Activated T-cell treated with anti-CD3 and anti-CD28 coated beads, Interleukin-2, amount 50 U/mL, for 4 hours (primary cell): ENCODE measurements at regions not wholly inside any gene's neighbourhood (a gene's known extent, or its start where the extent isn't known, plus 50 kb on each side); places are given as distances from the start of the nearest gene placed in this dataset.

Experiments
- ATAC-seq, 2 donors: fragments of 200-7000 bp; cut with Tn5 transposase; one replicate each; pipeline ENCODE4 v1.10.0; 2021
- DNase-seq: peaks from one replicate; pipeline ENCODE4 v3.0.0-alpha.2; 2020
- H3K27me3 Mint-ChIP-seq: one replicate; pipeline ENCODE4 v1.8.0; 2021; ENCODE audit warnings: low read depth, mixed read lengths
- H3K36me3 Mint-ChIP-seq: one replicate; pipeline ENCODE4 v1.8.0; 2022; ENCODE audit warnings: mixed read lengths; ENCODE audit not compliant: insufficient read depth
- H3K4me1 Mint-ChIP-seq: one replicate; pipeline ENCODE4 v1.8.0; 2021; ENCODE audit warnings: low read depth, mixed read lengths
- H3K4me3 Mint-ChIP-seq: one replicate; pipeline ENCODE4 v1.8.0; 2021; ENCODE audit warnings: mild to moderate bottlenecking, moderate library complexity, mixed read lengths
- H3K9me3 Mint-ChIP-seq: one replicate; pipeline ENCODE4 v1.8.0; 2021; ENCODE audit warnings: mixed read lengths

GRCh38 chr13:57946361-57946760 lies 314.8 kb downstream of the PCDH17 start:
- H3K4me3 Mint-ChIP-seq: no peak overlapping the region
- peaks cover 14% of the 10 kb centered on the region for H3K9me3 Mint-ChIP-seq
- no peaks in the 10 kb centered on the region for H3K27me3 Mint-ChIP-seq

GRCh38 chr13:57948884-57949283 lies 317.3 kb downstream of the PCDH17 start:
- H3K27me3 Mint-ChIP-seq: no peaks in the 10 kb centered on the region
- H3K4me3 Mint-ChIP-seq: no peak overlapping the region
- no peak for ATAC-seq
- peaks cover 17% of the 10 kb centered on the region for H3K9me3 Mint-ChIP-seq
- no peaks in the 10 kb centered on the region for H3K36me3 Mint-ChIP-seq
- no peaks in the 10 kb centered on the region for H3K4me1 Mint-ChIP-seq
- DNase-seq: no peak

More at GRCh38 chr13:57946361-57946760, 314.8 kb downstream of the PCDH17 start:
- ATAC-seq: no peak
- H3K4me1 Mint-ChIP-seq: no peaks in the 10 kb centered on the region
- no peaks in the 10 kb centered on the region for H3K36me3 Mint-ChIP-seq
- DNase-seq: no peak

GRCh38 chr13:57969951-57970350 lies 338.4 kb downstream of the PCDH17 start:
- no peak for ATAC-seq
- peaks cover 27% of the 10 kb centered on the region for H3K9me3 Mint-ChIP-seq
- H3K27me3 Mint-ChIP-seq: no peaks in the 10 kb centered on the region
- DNase-seq: no peak
- no peaks in the 10 kb centered on the region for H3K4me1 Mint-ChIP-seq
- no peak overlapping the region for H3K4me3 Mint-ChIP-seq
- H3K36me3 Mint-ChIP-seq: no peaks in the 10 kb centered on the region

GRCh38 chr13:57970404-57970803 lies 338.9 kb downstream of the PCDH17 start:
- DNase-seq (no peak), ATAC-seq (no peak)
- Mint-ChIP-seq H3K4me3 (no peak overlapping the region), H3K36me3 (no peaks in the 10 kb centered on the region), H3K27me3 (no peaks in the 10 kb centered on the region), H3K9me3 (peaks cover 27% of the 10 kb centered on the region), H3K4me1 (no peaks in the 10 kb centered on the region)

GRCh38 chr13:57982782-57983181 lies 351.2 kb downstream of the PCDH17 start:
- H3K27me3 Mint-ChIP-seq: no peaks in the 10 kb centered on the region
- ATAC-seq (no peak), DNase-seq (no peak)
- H3K9me3 Mint-ChIP-seq: peaks cover 20% of the 10 kb centered on the region
- H3K4me3 Mint-ChIP-seq: no peak overlapping the region
- H3K4me1 Mint-ChIP-seq: no peaks in the 10 kb centered on the region
- no peaks in the 10 kb centered on the region for H3K36me3 Mint-ChIP-seq

GRCh38 chr13:57988276-57988675 lies 356.7 kb downstream of the PCDH17 start:
- peaks cover 20% of the 10 kb centered on the region for H3K9me3 Mint-ChIP-seq

GRCh38 chr13:57991041-57991440 lies 359.5 kb downstream of the PCDH17 start:
- Mint-ChIP-seq H3K4me3 (no peak overlapping the region), H3K9me3 (peaks cover 15% of the 10 kb centered on the region), H3K4me1 (no peaks in the 10 kb centered on the region), H3K27me3 (no peaks in the 10 kb centered on the region), H3K36me3 (no peaks in the 10 kb centered on the region)
- no peak for DNase-seq
- ATAC-seq: no peak

More at GRCh38 chr13:57988276-57988675, 356.7 kb downstream of the PCDH17 start:
- no peak overlapping the region for H3K4me3 Mint-ChIP-seq
- H3K4me1 Mint-ChIP-seq: no peaks in the 10 kb centered on the region
- ATAC-seq (no peak), DNase-seq (no peak)
- H3K27me3 Mint-ChIP-seq: no peaks in the 10 kb centered on the region
- no peaks in the 10 kb centered on the region for H3K36me3 Mint-ChIP-seq

GRCh38 chr13:57992416-57992815 lies 360.9 kb downstream of the PCDH17 start:
- DNase-seq (no peak), ATAC-seq (no peak)
- H3K36me3 Mint-ChIP-seq: no peaks in the 10 kb centered on the region
- no peaks in the 10 kb centered on the region for H3K4me1 Mint-ChIP-seq
- no peak overlapping the region for H3K4me3 Mint-ChIP-seq
- H3K9me3 Mint-ChIP-seq: peaks cover 11% of the 10 kb centered on the region
- no peaks in the 10 kb centered on the region for H3K27me3 Mint-ChIP-seq

- no peak for ATAC-seq
- DNase-seq: no peak
- H3K4me1 Mint-ChIP-seq: no peaks in the 10 kb centered on the region
- no peak overlapping the region for H3K4me3 Mint-ChIP-seq
- H3K36me3 Mint-ChIP-seq: no peaks in the 10 kb centered on the region
- no peaks in the 10 kb centered on the region for H3K27me3 Mint-ChIP-seq
- peaks cover 11% of the 10 kb centered on the region for H3K9me3 Mint-ChIP-seq
Measured at GRCh38 chr13:57996717-57997116, 365.2 kb downstream of the PCDH17 start.

- H3K4me3 Mint-ChIP-seq: no peak overlapping the region
- H3K27me3 Mint-ChIP-seq: no peaks in the 10 kb centered on the region
- H3K9me3 Mint-ChIP-seq: peaks cover 11% of the 10 kb centered on the region
- no peaks in the 10 kb centered on the region for H3K4me1 Mint-ChIP-seq
- no peak for ATAC-seq
- H3K36me3 Mint-ChIP-seq: no peaks in the 10 kb centered on the region
- DNase-seq: no peak
Measured at GRCh38 chr13:58004751-58005150, 373.2 kb downstream of the PCDH17 start.

- H3K4me3 Mint-ChIP-seq: no peak overlapping the region
- no peaks in the 10 kb centered on the region for H3K36me3 Mint-ChIP-seq
- no peaks in the 10 kb centered on the region for H3K4me1 Mint-ChIP-seq
- peaks cover 7% of the 10 kb centered on the region for H3K9me3 Mint-ChIP-seq
- H3K27me3 Mint-ChIP-seq: no peaks in the 10 kb centered on the region
- DNase-seq (no peak), ATAC-seq (no peak)
Measured at GRCh38 chr13:58018020-58018419, 386.5 kb downstream of the PCDH17 start.

- Mint-ChIP-seq H3K27me3 (no peaks in the 10 kb centered on the region), H3K36me3 (no peaks in the 10 kb centered on the region), H3K4me1 (no peaks in the 10 kb centered on the region), H3K9me3 (peaks cover 8% of the 10 kb centered on the region), H3K4me3 (no peak overlapping the region)
- DNase-seq (no peak), ATAC-seq (no peak)
Measured at GRCh38 chr13:58018865-58019264, 387.3 kb downstream of the PCDH17 start.

- Mint-ChIP-seq H3K4me1 (no peaks in the 10 kb centered on the region), H3K9me3 (peaks cover 9% of the 10 kb centered on the region), H3K27me3 (no peaks in the 10 kb centered on the region), H3K4me3 (no peak overlapping the region), H3K36me3 (no peaks in the 10 kb centered on the region)
- no peak for DNase-seq
- no peak for ATAC-seq
Measured at GRCh38 chr13:58024103-58024502, 392.6 kb downstream of the PCDH17 start.

- ATAC-seq (no peak), DNase-seq (no peak)
- H3K4me1 Mint-ChIP-seq: no peaks in the 10 kb centered on the region
- H3K9me3 Mint-ChIP-seq: peaks cover 6% of the 10 kb centered on the region
- H3K4me3 Mint-ChIP-seq: no peak overlapping the region
- no peaks in the 10 kb centered on the region for H3K27me3 Mint-ChIP-seq
- H3K36me3 Mint-ChIP-seq: no peaks in the 10 kb centered on the region
Measured at GRCh38 chr13:58025821-58026220, 394.3 kb downstream of the PCDH17 start.

- H3K9me3 Mint-ChIP-seq: peaks cover 10% of the 10 kb centered on the region
- DNase-seq (no peak), ATAC-seq (no peak)
- no peaks in the 10 kb centered on the region for H3K27me3 Mint-ChIP-seq
- H3K4me1 Mint-ChIP-seq: no peaks in the 10 kb centered on the region
- no peak overlapping the region for H3K4me3 Mint-ChIP-seq
- no peaks in the 10 kb centered on the region for H3K36me3 Mint-ChIP-seq
Measured at GRCh38 chr13:58032676-58033460, 401.3 kb downstream of the PCDH17 start.
